HEK293 (cell line): ENCODE measurements at regions not wholly inside any gene's neighbourhood (a gene's known extent, or its start where the extent isn't known, plus 50 kb on each side); places are given as distances from the start of the nearest gene placed in this dataset.

Experiments
- CTCF ChIP-seq: fragments of 450-650 bp; formaldehyde crosslinking; IDR thresholded peaks from 2 replicates; pipeline ENCODE4 v1.5.1; 2016; ENCODE audit warnings: missing biosample characterization, missing genetic modification characterization
- MZF1 ChIP-seq: fragments of 450-650 bp; formaldehyde crosslinking; IDR thresholded peaks from 2 replicates; pipeline ENCODE4 v1.5.1; 2017; ENCODE audit warnings: missing biosample characterization, missing genetic modification characterization, borderline replicate concordance
- ZBTB21 ChIP-seq: fragments of 450-650 bp; formaldehyde crosslinking; IDR thresholded peaks from 2 replicates; pipeline ENCODE4 v1.5.1; 2017; ENCODE audit warnings: missing biosample characterization, missing genetic modification characterization
- ZNF175 ChIP-seq: fragments of 450-650 bp; formaldehyde crosslinking; IDR thresholded peaks from 2 replicates; pipeline ENCODE4 v1.5.1; 2016; ENCODE audit warnings: missing biosample characterization, missing genetic modification characterization
- ZNF48 ChIP-seq: fragments of 450-650 bp; formaldehyde crosslinking; IDR thresholded peaks from 2 replicates; pipeline ENCODE4 v1.5.1; 2016; ENCODE audit warnings: missing biosample characterization, missing genetic modification characterization
- ZNF785 ChIP-seq: fragments of 450-650 bp; formaldehyde crosslinking; IDR thresholded peaks from 2 replicates; pipeline ENCODE4 v1.5.1; 2016; ENCODE audit warnings: missing biosample characterization, missing genetic modification characterization
- TF ChIP-seq, protein P1 (sequence below): fragments of 450-650 bp; formaldehyde crosslinking; IDR thresholded peaks from 2 replicates; pipeline ENCODE4 v1.5.1; 2016; ENCODE audit warnings: missing biosample characterization, missing genetic modification characterization, low read depth
- TF ChIP-seq, protein P2 (sequence below): IDR thresholded peaks from 2 replicates; pipeline ENCODE4 v1.6.1; 2011; ENCODE audit warnings: mild to moderate bottlenecking, low read depth, low read length, borderline replicate concordance

GRCh38 chr15:79156704-79157375 lies 66.3 kb upstream of the RASGRF1 start:
- TF ChIP-seq CTCF (tag by site-specific recombination) = no peak
- TF ChIP-seq ZNF48 (tag by site-specific recombination) = no peak
- no peak for TF ChIP-seq MZF1
- TF ChIP-seq, protein P1, sequence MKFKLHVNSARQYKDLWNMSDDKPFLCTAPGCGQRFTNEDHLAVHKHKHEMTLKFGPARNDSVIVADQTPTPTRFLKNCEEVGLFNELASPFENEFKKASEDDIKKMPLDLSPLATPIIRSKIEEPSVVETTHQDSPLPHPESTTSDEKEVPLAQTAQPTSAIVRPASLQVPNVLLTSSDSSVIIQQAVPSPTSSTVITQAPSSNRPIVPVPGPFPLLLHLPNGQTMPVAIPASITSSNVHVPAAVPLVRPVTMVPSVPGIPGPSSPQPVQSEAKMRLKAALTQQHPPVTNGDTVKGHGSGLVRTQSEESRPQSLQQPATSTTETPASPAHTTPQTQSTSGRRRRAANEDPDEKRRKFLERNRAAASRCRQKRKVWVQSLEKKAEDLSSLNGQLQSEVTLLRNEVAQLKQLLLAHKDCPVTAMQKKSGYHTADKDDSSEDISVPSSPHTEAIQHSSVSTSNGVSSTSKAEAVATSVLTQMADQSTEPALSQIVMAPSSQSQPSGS (tag by site-specific recombination) = no peak
- no peak for TF ChIP-seq ZNF785 (tag by site-specific recombination)
- TF ChIP-seq, protein P2, sequence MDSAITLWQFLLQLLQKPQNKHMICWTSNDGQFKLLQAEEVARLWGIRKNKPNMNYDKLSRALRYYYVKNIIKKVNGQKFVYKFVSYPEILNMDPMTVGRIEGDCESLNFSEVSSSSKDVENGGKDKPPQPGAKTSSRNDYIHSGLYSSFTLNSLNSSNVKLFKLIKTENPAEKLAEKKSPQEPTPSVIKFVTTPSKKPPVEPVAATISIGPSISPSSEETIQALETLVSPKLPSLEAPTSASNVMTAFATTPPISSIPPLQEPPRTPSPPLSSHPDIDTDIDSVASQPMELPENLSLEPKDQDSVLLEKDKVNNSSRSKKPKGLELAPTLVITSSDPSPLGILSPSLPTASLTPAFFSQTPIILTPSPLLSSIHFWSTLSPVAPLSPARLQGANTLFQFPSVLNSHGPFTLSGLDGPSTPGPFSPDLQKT = no peak
- TF ChIP-seq ZNF175 (tag by site-specific recombination) = no peak
- no peak for TF ChIP-seq ZBTB21 (tag by site-specific recombination)
